ENCODE measurements at regions not wholly inside any gene's neighbourhood (a gene's known extent, or its start where the extent isn't known, plus 50 kb on each side); places are given as distances from the start of the nearest gene placed in this dataset.

- no peak for TF ChIP-seq SIN3B (IDR thresholded peaks at IDR 0.05; ENCODE audit: low read length)
- TF ChIP-seq ZFP36 (IDR thresholded peaks at IDR 0.05; ENCODE audit: borderline replicate concordance, low read depth, low read length, partially characterized antibody): no peak
- TF ChIP-seq HMGXB4 (CRISPR knock-in tag; IDR thresholded peaks at IDR 0.05; ENCODE audit: borderline replicate concordance in 1 of 2, low read depth in 1 of 2): no peak
- TF ChIP-seq IRF1 (CRISPR knock-in tag; IDR thresholded peaks at IDR 0.05; ENCODE audit: low read depth): no peak
- TF ChIP-seq ATF7 (IDR thresholded peaks at IDR 0.05): no peak
- TF ChIP-seq ATF7 (CRISPR knock-in tag; IDR thresholded peaks at IDR 0.05): no peak
- no peak for TF ChIP-seq SRY (CRISPR knock-in tag; IDR thresholded peaks at IDR 0.05)
- no peak for TF ChIP-seq RNF2 (conservative IDR thresholded peaks at IDR 0.05; ENCODE audit: low read depth)
- no peak for TF ChIP-seq KLF6 (CRISPR knock-in tag; IDR thresholded peaks at IDR 0.05)
- no peak for TF ChIP-seq SNAPC4 (CRISPR knock-in tag; IDR thresholded peaks at IDR 0.05)
- TF ChIP-seq CTCF (CRISPR knock-in tag; IDR thresholded peaks at IDR 0.05): no peak
Measured at GRCh38 chr4:166400270-166400894, 527.3 kb downstream of the TLL1 start.
